ENCODE measurements at regions not wholly inside any gene's neighbourhood (a gene's known extent, or its start where the extent isn't known, plus 50 kb on each side); places are given as distances from the start of the nearest gene placed in this dataset.

- DNase-seq = no peak
- no CpG with 5 or more reads among the region's 1 CpG for WGBS, 2 donors (ENCODE audit: low coverage in 1 of 2)
- no peak for TF ChIP-seq POLR2AphosphoS5 (IDR thresholded peaks at IDR 0.05)
- no peak for TF ChIP-seq CTCF (IDR thresholded peaks at IDR 0.05)
- TF ChIP-seq POLR2A (IDR thresholded peaks at IDR 0.05) = no peak
- no peak for TF ChIP-seq EP300 (IDR thresholded peaks at IDR 0.05; ENCODE audit: low read depth)
- Histone ChIP-seq H3K4me3 (no peak overlapping the region), H3K9me3 (no peaks in the 10 kb centered on the region), H3K27me3 (no peaks in the 10 kb centered on the region), H3K36me3 (no peaks in the 10 kb centered on the region), H3K4me1 (no peaks in the 10 kb centered on the region), H3K27ac (no peak overlapping the region)
- in situ Hi-C loops (cut with MboI; ENCODE audit: low pct_ligation_motif_present in 1 of 4, low pct_unique_long_range_greater_than_20kb in 1 of 4, low sequenced_read_pairs in 3 of 4) = no loop called here
- intact Hi-C loops (cut with DNase I; ENCODE audit: low total_unique reads) = loop anchor here (10.0 kb wide), 1 partner anchor 509 kb away; no protein-coding TSS in a partner anchor
Observed at GRCh38 chrX:81875800-81876199, 673.9 kb downstream of the SH3BGRL start.

GRCh38 chrX:81876437-81876836 lies 674.5 kb downstream of the SH3BGRL start:
- Histone ChIP-seq H3K9me3 (no peaks in the 10 kb centered on the region), H3K27ac (no peak overlapping the region), H3K36me3 (no peaks in the 10 kb centered on the region), H3K4me1 (no peaks in the 10 kb centered on the region), H3K27me3 (no peaks in the 10 kb centered on the region), H3K4me3 (no peak overlapping the region)
- in situ Hi-C loops (cut with MboI; ENCODE audit: low pct_ligation_motif_present in 1 of 4, low pct_unique_long_range_greater_than_20kb in 1 of 4, low sequenced_read_pairs in 3 of 4) (no loop called here), intact Hi-C loops (cut with DNase I; ENCODE audit: low total_unique reads) (loop anchor here (10.0 kb wide), 1 partner anchor 508 kb away; no protein-coding TSS in a partner anchor)
- 85% methylated on average over 7 of the region's 7 CpGs; no CpG with 5 or more reads in 1 of the 2 donors for WGBS, 2 donors (ENCODE audit: low coverage in 1 of 2)
- DNase-seq = no peak
- no peak for TF ChIP-seq EP300 (IDR thresholded peaks at IDR 0.05; ENCODE audit: low read depth)
- no peak for TF ChIP-seq POLR2A (IDR thresholded peaks at IDR 0.05)
- no peak for TF ChIP-seq CTCF (IDR thresholded peaks at IDR 0.05)
- TF ChIP-seq POLR2AphosphoS5 (IDR thresholded peaks at IDR 0.05) = no peak

GRCh38 chrX:81890521-81890920 lies 688.6 kb downstream of the SH3BGRL start:
- no peaks in the 10 kb centered on the region for H3K4me1 ChIP-seq
- no peak for DNase-seq
- in situ Hi-C loops (cut with MboI; ENCODE audit: low pct_ligation_motif_present in 1 of 4, low pct_unique_long_range_greater_than_20kb in 1 of 4, low sequenced_read_pairs in 3 of 4) (no loop called here), intact Hi-C loops (cut with DNase I; ENCODE audit: low total_unique reads) (no loop called here)
- H3K36me3 ChIP-seq = no peaks in the 10 kb centered on the region
- H3K9me3 ChIP-seq = no peaks in the 10 kb centered on the region
- H3K27ac ChIP-seq = no peak overlapping the region
- no peaks in the 10 kb centered on the region for H3K27me3 ChIP-seq
- no peak overlapping the region for H3K4me3 ChIP-seq
- WGBS, 2 donors (ENCODE audit: low coverage in 1 of 2) = 32 to 43% methylated on average over 1 of the region's 1 CpG
- TF ChIP-seq POLR2AphosphoS5 (IDR thresholded peaks at IDR 0.05) (no peak), CTCF (IDR thresholded peaks at IDR 0.05) (no peak), EP300 (IDR thresholded peaks at IDR 0.05; ENCODE audit: low read depth) (no peak), POLR2A (IDR thresholded peaks at IDR 0.05) (no peak)

GRCh38 chrX:81900522-81900921 lies 698.6 kb downstream of the SH3BGRL start:
- no peak for DNase-seq
- in situ Hi-C loops (cut with MboI; ENCODE audit: low pct_ligation_motif_present in 1 of 4, low pct_unique_long_range_greater_than_20kb in 1 of 4, low sequenced_read_pairs in 3 of 4) = no loop called here
- no peaks in the 10 kb centered on the region for H3K9me3 ChIP-seq
- TF ChIP-seq POLR2AphosphoS5 (IDR thresholded peaks at IDR 0.05) (no peak), CTCF (IDR thresholded peaks at IDR 0.05) (no peak), EP300 (IDR thresholded peaks at IDR 0.05; ENCODE audit: low read depth) (no peak), POLR2A (IDR thresholded peaks at IDR 0.05) (no peak)
- no peak overlapping the region for H3K27ac ChIP-seq
- no peaks in the 10 kb centered on the region for H3K36me3 ChIP-seq
- intact Hi-C loops (cut with DNase I; ENCODE audit: low total_unique reads) = no loop called here
- H3K4me1 ChIP-seq = no peaks in the 10 kb centered on the region
- no peaks in the 10 kb centered on the region for H3K27me3 ChIP-seq
- no peak overlapping the region for H3K4me3 ChIP-seq

Data from transverse colon (tissue), 4 donors.